Effector memory CD4-positive, alpha-beta T cell (primary cell): ENCODE measurements at regions not wholly inside any gene's neighbourhood (a gene's known extent, or its start where the extent isn't known, plus 50 kb on each side); places are given as distances from the start of the nearest gene placed in this dataset.
"Not testable (repeated sequence)": the region's sequence is repeated elsewhere in the genome, so short reads cannot be mapped to it uniquely, and the experiment has no call there.

Experiments used
- DNase-seq, 3 donors: peaks; one replicate each; pipeline ENCODE4 v3.0.0-alpha.2; 2020
- H3K27ac ChIP-seq: 2 replicates; pipeline ENCODE4 v1.7.0; 2013; ENCODE audit warnings: mild to moderate bottlenecking, low read length, moderate library complexity; ENCODE audit not compliant: insufficient read depth, poor library complexity, severe bottlenecking
- H3K27me3 ChIP-seq: replicated peaks from 2 replicates; pipeline ENCODE4 v1.7.0; 2013; ENCODE audit warnings: mild to moderate bottlenecking, low read length; ENCODE audit not compliant: insufficient read depth, control insufficient read depth, poor library complexity, severe bottlenecking
- H3K36me3 ChIP-seq: 2 replicates; pipeline ENCODE4 v1.7.0; 2013; ENCODE audit warnings: mild to moderate bottlenecking, low read length, moderate library complexity; ENCODE audit not compliant: control insufficient read depth, insufficient read depth
- H3K4me1 ChIP-seq: 2 replicates; pipeline ENCODE4 v1.7.0; 2013; ENCODE audit warnings: low read length, mild to moderate bottlenecking; ENCODE audit not compliant: control insufficient read depth, insufficient read depth, poor library complexity, severe bottlenecking
- H3K4me3 ChIP-seq: 2 replicates; pipeline ENCODE4 v1.7.0; 2013; ENCODE audit warnings: low read length, low read depth, mild to moderate bottlenecking; ENCODE audit not compliant: insufficient read depth, poor library complexity, severe bottlenecking
- H3K9me3 ChIP-seq: 2 replicates; pipeline ENCODE4 v1.7.0; 2013; ENCODE audit warnings: mild to moderate bottlenecking, low read length, moderate library complexity; ENCODE audit not compliant: control insufficient read depth

- H3K36me3 ChIP-seq = no peaks in the 10 kb centered on the region
- H3K9me3 ChIP-seq = no peaks in the 10 kb centered on the region
- no peak overlapping the region for H3K27ac ChIP-seq
- H3K4me3 ChIP-seq = no peak overlapping the region
- no peak for DNase-seq
- no peaks in the 10 kb centered on the region for H3K4me1 ChIP-seq
- H3K27me3 ChIP-seq = no peaks in the 10 kb centered on the region
These were observed 986.4 kb upstream of the CDH18 start for GRCh38 chr5:20974426-20974825.

DNA sequence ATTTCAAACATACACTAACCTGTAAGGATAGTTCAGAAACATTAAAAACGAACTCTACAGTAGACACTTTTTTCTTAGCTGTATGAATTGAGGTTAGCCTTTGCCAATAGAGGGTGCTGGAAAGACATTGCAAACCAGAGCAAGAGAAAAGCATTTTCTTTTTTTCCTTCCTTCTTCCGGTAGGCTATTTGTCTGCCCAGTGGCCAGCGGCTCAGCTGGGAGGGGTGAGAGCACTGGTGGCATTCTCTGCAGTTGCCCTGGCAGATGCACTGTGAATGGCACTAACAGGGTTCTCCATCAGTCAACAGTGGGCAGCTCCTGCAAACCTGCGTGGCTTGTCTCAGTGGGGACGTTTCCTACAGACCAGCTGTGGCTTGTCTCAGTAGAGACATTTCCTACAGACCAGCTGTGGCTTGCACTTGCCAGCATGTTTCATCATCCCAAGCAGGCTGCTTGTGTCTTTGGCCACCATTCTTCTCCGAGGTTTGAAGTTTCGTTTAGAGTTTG, 984.5 kb upstream of the CDH18 start:
- no peaks in the 10 kb centered on the region for H3K4me1 ChIP-seq
- no peaks in the 10 kb centered on the region for H3K27me3 ChIP-seq
- no peaks in the 10 kb centered on the region for H3K36me3 ChIP-seq
- DNase-seq = no peak
- H3K27ac ChIP-seq = no peak overlapping the region
- H3K4me3 ChIP-seq = no peak overlapping the region
- H3K9me3 ChIP-seq = no peaks in the 10 kb centered on the region

DNA sequence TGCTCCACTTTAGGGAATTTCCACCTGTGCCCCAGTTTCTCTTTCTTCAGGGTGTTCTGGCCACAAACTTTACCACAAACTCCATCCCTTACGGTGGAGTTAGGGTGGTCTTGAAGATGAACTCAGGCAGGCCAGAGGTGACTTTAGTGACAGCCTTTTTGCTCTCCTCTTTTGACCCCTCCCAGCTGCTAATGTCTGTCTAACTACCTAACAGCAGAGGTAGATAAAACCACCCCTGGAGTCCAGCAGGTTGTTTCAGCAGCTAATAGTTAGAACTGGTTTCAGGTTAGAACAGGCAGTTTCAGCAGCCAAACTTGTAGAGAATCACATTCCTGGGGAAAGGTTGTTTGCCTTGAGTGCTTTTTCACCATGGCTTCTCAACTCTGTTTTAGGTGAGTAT, 971.3 kb upstream of the CDH18 start:
- Histone ChIP-seq H3K36me3 (no peaks in the 10 kb centered on the region), H3K9me3 (no peaks in the 10 kb centered on the region), H3K4me1 (no peaks in the 10 kb centered on the region), H3K27ac (no peak overlapping the region), H3K4me3 (no peak overlapping the region), H3K27me3 (no peaks in the 10 kb centered on the region)
- DNase-seq = no peak

- DNase-seq = no peak
- Histone ChIP-seq H3K36me3 (no peaks in the 10 kb centered on the region), H3K9me3 (no peaks in the 10 kb centered on the region), H3K4me1 (no peaks in the 10 kb centered on the region), H3K4me3 (no peak overlapping the region), H3K27ac (no peak overlapping the region), H3K27me3 (no peaks in the 10 kb centered on the region)
These were observed 970.6 kb upstream of the CDH18 start for GRCh38 chr5:20958641-20959040.

DNA sequence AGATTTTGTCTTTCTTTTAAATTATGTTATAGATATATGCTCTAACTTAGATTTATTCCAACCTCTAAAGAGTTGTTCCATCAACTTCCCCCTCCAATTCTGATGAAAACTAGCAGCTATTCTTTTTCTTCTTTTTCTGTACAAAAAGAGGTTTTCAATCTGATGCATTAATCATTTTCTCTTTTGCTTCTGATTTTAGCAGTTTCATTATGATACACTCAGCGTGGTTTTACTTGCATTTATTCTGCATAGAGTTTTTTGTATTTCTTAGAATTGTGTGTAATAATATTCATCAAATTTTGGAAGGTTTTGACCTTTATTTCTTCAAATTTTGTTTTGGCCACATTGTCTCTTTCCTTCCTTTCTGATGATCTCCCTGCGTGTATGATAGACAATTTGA, 968.1 kb upstream of the CDH18 start:
- no peak overlapping the region for H3K4me3 ChIP-seq
- H3K9me3 ChIP-seq = no peaks in the 10 kb centered on the region
- H3K27ac ChIP-seq = no peak overlapping the region
- no peaks in the 10 kb centered on the region for H3K36me3 ChIP-seq
- H3K27me3 ChIP-seq = no peaks in the 10 kb centered on the region
- H3K4me1 ChIP-seq = no peaks in the 10 kb centered on the region
- no peak for DNase-seq

DNA sequence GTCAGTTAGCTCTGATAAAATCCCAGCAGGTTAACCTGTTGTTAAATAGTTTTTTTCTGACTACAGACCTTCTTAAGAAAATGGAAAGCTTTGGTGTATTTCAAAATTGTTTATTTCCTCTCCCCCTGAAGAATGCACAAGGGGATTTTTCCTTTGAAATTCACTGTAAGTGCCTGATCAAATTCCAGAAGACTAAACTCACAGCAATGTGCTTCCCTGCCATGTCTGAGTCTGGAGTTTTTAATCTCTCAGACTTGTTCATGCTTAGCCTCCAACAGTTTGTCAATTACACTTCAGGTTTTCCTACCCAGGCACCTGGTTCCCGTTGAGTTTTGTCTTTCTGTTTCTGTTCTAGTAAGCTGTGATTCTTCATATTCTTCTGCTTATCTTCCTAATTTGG, 961.6 kb upstream of the CDH18 start:
- Histone ChIP-seq H3K27me3 (no peaks in the 10 kb centered on the region), H3K4me3 (no peak overlapping the region), H3K27ac (no peak overlapping the region), H3K9me3 (no peaks in the 10 kb centered on the region), H3K4me1 (no peaks in the 10 kb centered on the region), H3K36me3 (no peaks in the 10 kb centered on the region)
- DNase-seq = no peak

GRCh38 chr5:20943183-20943971, 955.4 kb upstream of the CDH18 start:
- not testable (repeated sequence) for DNase-seq, H3K4me1 ChIP-seq, H3K27ac ChIP-seq, H3K4me3 ChIP-seq, H3K36me3 ChIP-seq, H3K9me3 ChIP-seq, H3K27me3 ChIP-seq

GRCh38 chr5:20942603-20943002, 954.6 kb upstream of the CDH18 start:
- not testable (repeated sequence) for H3K9me3 ChIP-seq, H3K36me3 ChIP-seq, H3K4me3 ChIP-seq, H3K4me1 ChIP-seq, DNase-seq, H3K27me3 ChIP-seq, H3K27ac ChIP-seq

DNA sequence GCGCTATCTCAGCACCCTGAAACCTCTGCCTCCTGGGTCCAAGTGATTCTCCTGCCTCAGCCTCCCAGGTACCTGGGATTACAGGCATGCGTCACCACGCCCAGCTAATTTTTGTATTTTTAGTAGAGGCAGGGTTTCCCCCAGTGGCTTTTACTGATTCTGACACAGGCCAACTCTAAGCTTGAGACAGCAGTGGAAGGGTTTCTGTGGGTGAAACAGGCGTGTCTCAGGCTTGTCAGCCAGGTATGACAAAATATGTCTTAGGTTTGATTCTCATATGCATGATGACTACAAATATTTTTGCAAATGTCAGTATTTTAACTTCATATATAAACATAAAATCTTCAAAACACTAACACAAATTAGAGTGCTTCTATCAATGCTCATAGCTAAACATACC, 952.8 kb upstream of the CDH18 start:
- H3K36me3 ChIP-seq, H3K4me1 ChIP-seq, H3K4me3 ChIP-seq, H3K27ac ChIP-seq, H3K27me3 ChIP-seq, DNase-seq, H3K9me3 ChIP-seq: not testable (repeated sequence)

- H3K9me3 ChIP-seq, DNase-seq, H3K36me3 ChIP-seq, H3K27me3 ChIP-seq, H3K4me1 ChIP-seq, H3K27ac ChIP-seq, H3K4me3 ChIP-seq: not testable (repeated sequence)
These were observed 902.9 kb upstream of the CDH18 start for GRCh38 chr5:20890936-20891335.
